ENCODE measurements at regions not wholly inside any gene's neighbourhood (a gene's known extent, or its start where the extent isn't known, plus 50 kb on each side); places are given as distances from the start of the nearest gene placed in this dataset.

DNA sequence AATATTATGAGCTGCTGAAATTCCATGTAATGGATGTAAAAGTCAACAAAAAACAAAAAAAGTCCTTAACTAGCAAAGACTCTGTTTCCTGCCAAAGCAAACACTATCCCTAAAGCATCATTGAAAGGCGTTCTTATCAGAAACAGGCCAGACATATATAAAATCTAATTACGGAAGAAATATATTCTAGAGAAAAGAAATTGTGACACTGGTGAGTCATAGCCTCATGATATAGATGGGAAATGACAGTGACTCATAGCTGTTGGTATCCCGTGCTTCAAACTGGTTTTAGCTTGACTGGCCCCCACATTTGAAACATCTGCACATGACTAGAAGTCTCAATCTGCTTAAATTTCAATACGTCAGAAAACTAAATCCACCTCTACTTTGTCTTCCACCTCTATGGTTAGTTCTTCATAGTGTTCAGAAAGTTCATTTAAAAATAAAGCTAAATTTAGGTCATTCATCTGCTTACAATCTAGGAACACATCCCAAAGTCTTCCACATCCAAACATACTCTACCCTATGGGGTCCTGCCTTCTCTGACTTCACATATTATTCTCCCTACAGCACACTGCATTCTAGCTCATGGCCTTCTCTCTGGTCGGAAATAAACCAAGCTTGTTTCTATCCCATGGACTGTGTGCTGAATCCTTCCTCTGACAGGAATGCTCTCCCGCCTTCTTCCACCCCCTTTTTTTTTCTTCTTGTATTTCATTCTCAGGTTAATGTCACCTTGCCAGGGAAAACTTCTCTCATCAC is 456.3 kb upstream of the ARRDC4 start:
- ChIA-PET CTCF (interaction anchor here (0.5 kb wide), 1 partner anchor 1412 kb away, joined by 3 read pairs; no protein-coding TSS in a partner anchor), POLR2A (interaction anchor here (0.5 kb wide), 1 partner anchor 79 kb away, joined by 9 read pairs; no protein-coding TSS in a partner anchor)
- no peak for DNase-seq (ENCODE audit: low read depth, low spot score)
- Histone ChIP-seq H3K9me3 (ENCODE audit: control insufficient read depth, insufficient read depth, low read length) (no peaks in the 10 kb centered on the region; the same call in 1 of the 2 replicates), H3K27me3 (ENCODE audit: control insufficient read depth, insufficient read depth, low read length) (no peaks in the 10 kb centered on the region), H3K27ac (ENCODE audit: low read depth, low read length) (no peak overlapping the region), H3K4me3 (ENCODE audit: low read depth, low read length) (no peak overlapping the region)
- TF ChIP-seq, protein P1, sequence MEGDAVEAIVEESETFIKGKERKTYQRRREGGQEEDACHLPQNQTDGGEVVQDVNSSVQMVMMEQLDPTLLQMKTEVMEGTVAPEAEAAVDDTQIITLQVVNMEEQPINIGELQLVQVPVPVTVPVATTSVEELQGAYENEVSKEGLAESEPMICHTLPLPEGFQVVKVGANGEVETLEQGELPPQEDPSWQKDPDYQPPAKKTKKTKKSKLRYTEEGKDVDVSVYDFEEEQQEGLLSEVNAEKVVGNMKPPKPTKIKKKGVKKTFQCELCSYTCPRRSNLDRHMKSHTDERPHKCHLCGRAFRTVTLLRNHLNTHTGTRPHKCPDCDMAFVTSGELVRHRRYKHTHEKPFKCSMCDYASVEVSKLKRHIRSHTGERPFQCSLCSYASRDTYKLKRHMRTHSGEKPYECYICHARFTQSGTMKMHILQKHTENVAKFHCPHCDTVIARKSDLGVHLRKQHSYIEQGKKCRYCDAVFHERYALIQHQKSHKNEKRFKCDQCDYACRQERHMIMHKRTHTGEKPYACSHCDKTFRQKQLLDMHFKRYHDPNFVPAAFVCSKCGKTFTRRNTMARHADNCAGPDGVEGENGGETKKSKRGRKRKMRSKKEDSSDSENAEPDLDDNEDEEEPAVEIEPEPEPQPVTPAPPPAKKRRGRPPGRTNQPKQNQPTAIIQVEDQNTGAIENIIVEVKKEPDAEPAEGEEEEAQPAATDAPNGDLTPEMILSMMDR (IDR thresholded peaks at IDR 0.05; ENCODE audit: low read depth, low read length): no peak

DNA sequence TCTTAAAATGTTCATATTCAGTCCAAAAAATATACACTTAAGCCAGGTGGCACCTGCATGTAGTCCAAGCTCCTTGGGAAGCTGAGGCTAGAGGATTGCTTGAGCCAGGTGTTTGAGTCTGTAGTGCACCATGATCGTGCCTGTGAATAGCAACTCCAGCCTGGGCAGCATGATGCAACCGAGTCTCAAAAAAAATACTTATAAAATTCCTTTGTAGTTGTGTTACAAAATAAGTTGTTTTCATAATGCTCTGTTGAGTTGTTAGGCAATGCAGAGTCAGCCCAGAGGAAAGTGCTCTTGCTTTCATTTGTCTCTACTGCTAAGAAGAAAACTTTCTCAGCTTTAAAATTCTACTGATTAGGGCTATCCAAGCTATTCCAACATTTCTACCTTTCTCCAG is 442.8 kb upstream of the ARRDC4 start:
- ChIA-PET POLR2A (no interaction called here), CTCF (no interaction called here)
- Histone ChIP-seq H3K27ac (ENCODE audit: low read depth, low read length) (no peak overlapping the region), H3K27me3 (ENCODE audit: control insufficient read depth, insufficient read depth, low read length) (no peaks in the 10 kb centered on the region), H3K9me3 (ENCODE audit: control insufficient read depth, insufficient read depth, low read length) (peaks cover 14% of the 10 kb centered on the region), H3K4me3 (ENCODE audit: low read depth, low read length) (no peak overlapping the region)
- TF ChIP-seq, protein P1 (IDR thresholded peaks at IDR 0.05; ENCODE audit: low read depth, low read length): no peak
- no peak for DNase-seq (ENCODE audit: low read depth, low spot score)

DNA sequence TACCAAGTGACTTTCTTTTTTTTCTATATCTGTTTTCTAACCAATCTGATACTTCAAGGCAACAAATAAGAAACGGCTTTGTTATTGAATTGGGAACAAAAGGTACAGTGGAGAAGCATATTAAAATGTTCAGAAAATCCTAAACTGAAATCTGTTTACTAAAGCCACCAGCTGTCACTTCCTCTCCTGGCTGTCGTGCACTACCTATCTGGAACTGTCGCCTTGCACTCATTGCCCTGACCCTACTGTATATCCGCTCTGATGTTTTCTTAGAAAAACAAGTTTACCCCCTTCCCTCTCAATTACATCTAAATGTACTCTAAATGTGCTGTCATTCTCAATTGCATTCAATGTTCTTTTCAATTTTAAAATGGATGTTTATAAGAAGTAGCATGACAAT is 439.8 kb upstream of the ARRDC4 start:
- TF ChIP-seq, protein P1 (IDR thresholded peaks at IDR 0.05; ENCODE audit: low read depth, low read length): no peak

DNA sequence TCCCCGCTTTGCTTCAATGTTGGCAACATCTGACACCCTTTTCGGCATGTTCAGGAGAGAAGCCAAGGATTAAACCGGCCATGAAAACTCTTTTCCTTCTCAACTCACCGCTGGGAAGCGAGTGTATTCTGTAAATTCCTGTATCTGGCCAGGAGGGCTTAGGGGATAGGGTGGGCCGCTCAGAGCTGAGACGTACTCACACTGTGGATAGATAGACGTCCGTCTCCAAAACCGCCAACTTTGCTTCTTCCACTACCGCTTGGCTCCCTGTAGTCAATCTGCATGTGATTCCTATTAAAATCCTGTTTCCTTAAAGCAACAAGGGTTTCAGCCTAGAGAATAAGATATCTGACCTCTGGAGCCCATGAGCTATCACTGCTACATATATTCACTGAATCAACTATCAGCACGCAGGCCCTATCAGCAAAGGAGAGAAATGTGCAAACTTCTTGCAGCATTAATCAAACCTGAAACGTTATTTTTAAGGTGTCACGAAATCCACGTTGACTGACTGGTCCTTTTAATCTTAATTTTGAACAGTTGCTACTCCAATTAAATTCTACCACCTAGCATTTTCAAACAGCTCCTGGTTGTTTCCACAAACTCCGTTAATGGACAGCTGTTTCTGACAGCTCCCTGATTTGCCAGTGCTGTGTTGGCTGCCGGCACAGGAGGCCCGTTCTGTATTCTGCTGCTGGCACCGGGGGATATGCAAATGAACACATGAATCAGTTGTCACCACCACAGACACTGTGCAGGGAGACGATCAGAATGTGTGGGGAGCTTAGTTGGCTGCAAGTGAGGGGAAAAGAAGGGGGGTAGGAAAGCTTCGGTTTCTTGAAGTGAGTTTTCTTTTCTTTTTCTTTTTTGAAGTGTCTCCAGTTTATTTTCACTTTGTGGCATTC is 438.9 kb upstream of the ARRDC4 start:
- TF ChIP-seq, protein P1 (IDR thresholded peaks at IDR 0.05; ENCODE audit: low read depth, low read length): no peak
- no peak overlapping the region for H3K4me3 ChIP-seq (ENCODE audit: low read depth, low read length)
- ChIA-PET POLR2A (no interaction called here), CTCF (no interaction called here)
- no peaks in the 10 kb centered on the region for H3K27me3 ChIP-seq (ENCODE audit: control insufficient read depth, insufficient read depth, low read length)
- no peak for DNase-seq (ENCODE audit: low read depth, low spot score)
- H3K9me3 ChIP-seq (ENCODE audit: control insufficient read depth, insufficient read depth, low read length): peaks cover 17% of the 10 kb centered on the region
- H3K27ac ChIP-seq (ENCODE audit: low read depth, low read length): no peak overlapping the region

More for the DNA sequence above, 439.8 kb upstream of the ARRDC4 start:
- H3K4me3 ChIP-seq (ENCODE audit: low read depth, low read length): no peak overlapping the region
- H3K27me3 ChIP-seq (ENCODE audit: control insufficient read depth, insufficient read depth, low read length): no peaks in the 10 kb centered on the region
- DNase-seq (ENCODE audit: low read depth, low spot score): no peak
- H3K9me3 ChIP-seq (ENCODE audit: control insufficient read depth, insufficient read depth, low read length): peaks cover 17% of the 10 kb centered on the region
- CTCF ChIA-PET: no interaction called here
- POLR2A ChIA-PET: no interaction called here
- H3K27ac ChIP-seq (ENCODE audit: low read depth, low read length): no peak overlapping the region

DNA sequence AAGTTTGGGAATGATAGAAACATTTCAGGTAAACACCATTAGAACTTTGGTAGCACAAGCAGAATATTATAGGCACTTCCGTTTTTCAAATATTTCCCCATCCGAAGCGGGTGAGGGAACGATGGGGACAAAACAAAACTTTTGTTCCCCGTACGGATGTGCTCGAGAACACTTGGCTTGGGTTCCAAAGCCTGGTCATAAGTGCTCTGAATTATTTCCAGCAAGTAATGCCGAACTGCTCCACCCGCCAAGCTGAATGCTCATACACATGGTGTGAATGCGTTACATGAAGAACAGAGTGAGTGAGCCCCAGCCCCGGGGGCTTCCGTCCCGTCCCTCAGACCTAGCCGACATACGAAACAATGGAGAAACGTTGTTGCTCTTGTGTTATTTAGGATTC is 438.2 kb upstream of the ARRDC4 start:
- Histone ChIP-seq H3K27ac (ENCODE audit: low read depth, low read length) (no peak overlapping the region), H3K27me3 (ENCODE audit: control insufficient read depth, insufficient read depth, low read length) (no peaks in the 10 kb centered on the region), H3K9me3 (ENCODE audit: control insufficient read depth, insufficient read depth, low read length) (peaks cover 17% of the 10 kb centered on the region), H3K4me3 (ENCODE audit: low read depth, low read length) (no peak overlapping the region)
- no peak for DNase-seq (ENCODE audit: low read depth, low spot score)
- ChIA-PET CTCF (no interaction called here), POLR2A (no interaction called here)
- TF ChIP-seq, protein P1 (IDR thresholded peaks at IDR 0.05; ENCODE audit: low read depth, low read length): no peak
